Small intestine (tissue), 7 donors: ENCODE measurements at regions not wholly inside any gene's neighbourhood (a gene's known extent, or its start where the extent isn't known, plus 50 kb on each side); places are given as distances from the start of the nearest gene placed in this dataset.

ENCODE experiments used
- DNase-seq, 2 donors: peaks; one replicate each; pipeline versions ENCODE4 v3.0.0 to v3.0.0-alpha.2; 2013
- FAIRE-seq: peaks from 2 replicates; lab custom pipeline; 2012; peaks lifted over from hg19 to GRCh38; lab: Jason Lieb, UNC
- H3K27ac ChIP-seq, 3 donors: one replicate each; pipeline ENCODE4 v1.5.1; 2013; ENCODE audit warnings: low read length in 2 of 3, mild to moderate bottlenecking in 2 of 3, control low read depth in 1 of 3, inconsistent platforms in 1 of 3, low read depth in 1 of 3, moderate library complexity in 1 of 3
- H3K27me3 ChIP-seq, 3 donors: one replicate each; pipeline ENCODE4 v1.6.1; 2013; ENCODE audit warnings: low read length in 3 of 3, inconsistent platforms in 1 of 3; ENCODE audit not compliant: control insufficient read depth in 3 of 3, insufficient read depth in 3 of 3
- H3K36me3 ChIP-seq, 3 donors: one replicate each; pipeline ENCODE4 v1.6.1; 2013; ENCODE audit warnings: low read length in 3 of 3, inconsistent platforms in 1 of 3, low read depth in 1 of 3, mild to moderate bottlenecking in 1 of 3, moderate library complexity in 1 of 3; ENCODE audit not compliant: control insufficient read depth in 3 of 3, insufficient read depth in 2 of 3
- H3K4me1 ChIP-seq, 3 donors: one replicate each; pipeline ENCODE4 v1.6.1; 2013; ENCODE audit warnings: low read length in 2 of 3, inconsistent platforms in 1 of 3, low read depth in 1 of 3, mild to moderate bottlenecking in 1 of 3, moderate library complexity in 1 of 3; ENCODE audit not compliant: control insufficient read depth in 3 of 3, insufficient read depth in 2 of 3
- H3K4me3 ChIP-seq, 3 donors: one replicate each; pipeline ENCODE4 v1.5.1; 2013; ENCODE audit warnings: low read length in 3 of 3, control low read depth in 1 of 3, inconsistent platforms in 1 of 3, low read depth in 1 of 3, mild to moderate bottlenecking in 1 of 3, moderate library complexity in 1 of 3
- H3K9me3 ChIP-seq, 2 donors: one replicate each; pipeline ENCODE4 v1.6.1; 2013; ENCODE audit warnings: low read depth in 1 of 2, low read length in 1 of 2; ENCODE audit not compliant: control insufficient read depth in 2 of 2, insufficient read depth in 1 of 2
- WGBS, 3 donors: extraction: QIAGEN DNeasy Blood & Tissue Kit; methylation state at CpG; one replicate each; pipeline ENCODE4 v1.1.7; 2013; 5-methylcytosine and 5-hydroxymethylcytosine counted together
- donor health status: healthy with polysubstance abuse.
- donor health status: control.
- donor health status: control.
- donor health status: Bipolar disorder and iron deficiency.
- donor health status: healthy.

- Histone ChIP-seq H3K36me3 (no peaks in the 10 kb centered on the region), H3K9me3 (no peaks in the 10 kb centered on the region), H3K4me3 (no peak overlapping the region), H3K27me3 (peaks cover 0 to 6% (median 0%) of the 10 kb centered on the region in 3 donors), H3K4me1 (no peaks in the 10 kb centered on the region), H3K27ac (no peak overlapping the region)
- FAIRE-seq (no peak), DNase-seq (no peak)
- WGBS, 3 donors: 45 to 60% (median 51%) methylated on average over 4 of the region's 4 CpGs
These were observed 68.8 kb upstream of the PRIMA1 start for GRCh38 chr14:93857081-93857480.

GRCh38 chr14:93855737-93856136 lies 67.5 kb upstream of the PRIMA1 start:
- Histone ChIP-seq H3K4me3 (no peak overlapping the region), H3K4me1 (no peaks in the 10 kb centered on the region), H3K27me3 (peaks cover 0 to 8% (median 0%) of the 10 kb centered on the region in 3 donors), H3K36me3 (no peaks in the 10 kb centered on the region), H3K27ac (no peak overlapping the region), H3K9me3 (no peaks in the 10 kb centered on the region)
- FAIRE-seq (no peak), DNase-seq (no peak)
- WGBS, 3 donors: 25 to 51% (median 34%) methylated on average over 3 of the region's 3 CpGs

- no peaks in the 10 kb centered on the region for H3K4me1 ChIP-seq
- H3K27ac ChIP-seq: no peak overlapping the region
- H3K9me3 ChIP-seq: no peaks in the 10 kb centered on the region
- H3K27me3 ChIP-seq: peaks cover 0 to 12% (median 0%) of the 10 kb centered on the region in 3 donors
- 28 to 48% (median 40%) methylated on average over 2 of the region's 2 CpGs for WGBS, 3 donors
- no peaks in the 10 kb centered on the region for H3K36me3 ChIP-seq
- no peak for FAIRE-seq
- no peak for DNase-seq
- no peak overlapping the region for H3K4me3 ChIP-seq
These were observed 59.2 kb upstream of the PRIMA1 start for GRCh38 chr14:93847473-93847872.

GRCh38 chr14:93838238-93838637 lies 50.0 kb upstream of the PRIMA1 start:
- 29 to 66% (median 37%) methylated on average over 3 of the region's 3 CpGs for WGBS, 3 donors
- DNase-seq: no peak
- no peaks in the 10 kb centered on the region for H3K36me3 ChIP-seq
- no peak for FAIRE-seq
- H3K9me3 ChIP-seq: no peaks in the 10 kb centered on the region
- no peaks in the 10 kb centered on the region for H3K4me1 ChIP-seq
- H3K27me3 ChIP-seq: no peaks in the 10 kb centered on the region
- H3K27ac ChIP-seq: no peak overlapping the region
- H3K4me3 ChIP-seq: no peak overlapping the region
